SK-N-SH (cell line): ENCODE measurements at regions not wholly inside any gene's neighbourhood (a gene's known extent, or its start where the extent isn't known, plus 50 kb on each side); places are given as distances from the start of the nearest gene placed in this dataset.

Source experiments
- CTCF ChIA-PET: fragments of 300-600, 350-600 bp; formaldehyde crosslinking; extraction: SDS; loops from one replicate; lab custom pipeline; 2021; lab: Yijun Ruan, JAX
- POLR2A ChIA-PET: fragments of 350-600 bp; sonication (Branson Sonifier 250); formaldehyde crosslinking; extraction: SDS; loops from one replicate; lab custom pipeline; 2020; ENCODE audit warnings: antibody characterized with exemption, inconsistent platforms; lab: Yijun Ruan, JAX
- DNase-seq: peaks from one replicate; pipeline ENCODE4 v3.0.0; 2012
- H2AFZ ChIP-seq: fragments of 200-600 bp; sonication (generic); 2 replicates; pipeline ENCODE4 v1.8.1; 2016; ENCODE audit warnings: antibody characterized with exemption, mild to moderate bottlenecking, low read depth
- H3F3A ChIP-seq: fragments of 200-600 bp; sonication (generic); replicated peaks from 2 replicates; pipeline ENCODE3; 2016; ENCODE audit warnings: antibody characterized with exemption, mild to moderate bottlenecking; ENCODE audit not compliant: insufficient read depth
- H3K27ac ChIP-seq, 2 experiments: fragments of 200-500 bp in 1 of 2; fragments of 200-600 bp in 1 of 2; sonication (Bioruptor generic) in 1 of 2; sonication (generic), shearing (Covaris generic) in 1 of 2; 2 replicates each; pipeline versions ENCODE4 v1.5.1 to v1.6.1; 2014 to 2016; ENCODE audit warnings: low read depth in 2 of 2, inconsistent platforms in 1 of 2, low read length in 1 of 2, mild to moderate bottlenecking in 1 of 2, mixed read lengths in 1 of 2
- H3K27me3 ChIP-seq: fragments of 200-600 bp; sonication (generic), shearing (Covaris generic); 2 replicates; pipeline ENCODE4 v1.6.1; 2016; ENCODE audit warnings: mixed run types; ENCODE audit not compliant: insufficient read depth
- H3K36me3 ChIP-seq, 2 experiments: fragments of 200-500 bp in 1 of 2; fragments of 200-600 bp in 1 of 2; sonication (Bioruptor generic) in 1 of 2; sonication (generic) in 1 of 2; replicated peaks in 1 of 2; 2 replicates each; pipeline versions ENCODE3 to v1.5.1; 2014 to 2016; ENCODE audit warnings: low read length in 1 of 2, mild to moderate bottlenecking in 1 of 2; ENCODE audit not compliant: insufficient read depth in 2 of 2, control insufficient read depth in 1 of 2
- H3K4me1 ChIP-seq, 2 experiments: fragments of 200-500 bp in 1 of 2; fragments of 200-600 bp in 1 of 2; sonication (Bioruptor generic) in 1 of 2; sonication (generic), shearing (Covaris generic) in 1 of 2; 2 replicates each; pipeline versions ENCODE4 v1.5.1 to v1.6.1; 2014 to 2016; ENCODE audit warnings: low read depth in 1 of 2, low read length in 1 of 2, mixed run types in 1 of 2; ENCODE audit not compliant: insufficient read depth in 2 of 2, control insufficient read depth in 1 of 2
- H3K4me2 ChIP-seq: fragments of 200-600 bp; sonication (generic), shearing (Covaris generic); 2 replicates; pipeline ENCODE4 v1.6.1; 2017; ENCODE audit warnings: mixed run types
- H3K4me3 ChIP-seq, 2 experiments: fragments of 200-500 bp in 1 of 2; fragments of 200-600 bp in 1 of 2; sonication (Bioruptor generic) in 1 of 2; sonication (generic), shearing (Covaris generic) in 1 of 2; 2 replicates each; pipeline versions ENCODE4 v1.5.1 to v1.8.1; 2014 to 2016; ENCODE audit warnings: low read depth in 2 of 2, inconsistent platforms in 1 of 2, low read length in 1 of 2, mild to moderate bottlenecking in 1 of 2, mixed read lengths in 1 of 2, moderate library complexity in 1 of 2
- H3K79me2 ChIP-seq: fragments of 200-600 bp; sonication (generic); 2 replicates; pipeline ENCODE4 v1.8.1; 2017; ENCODE audit warnings: mild to moderate bottlenecking; ENCODE audit not compliant: insufficient read depth
- H3K9ac ChIP-seq: fragments of 200-600 bp; sonication (generic); 2 replicates; pipeline ENCODE4 v1.6.1; 2017; ENCODE audit warnings: mixed run types
- H3K9me2 ChIP-seq: fragments of 200-600 bp; sonication (generic); 2 replicates; pipeline ENCODE4 v1.6.1; 2017; ENCODE audit warnings: mixed run types
- H3K9me3 ChIP-seq: fragments of 200-600 bp; sonication (generic); 2 replicates; pipeline ENCODE4 v1.6.1; 2017; ENCODE audit warnings: mixed run types, mild to moderate bottlenecking, moderate library complexity
- H4K20me1 ChIP-seq: fragments of 200-600 bp; sonication (generic); 2 replicates; pipeline ENCODE4 v1.6.1; 2017; ENCODE audit warnings: mild to moderate bottlenecking, mixed run types; ENCODE audit not compliant: insufficient read depth
- ELF1 ChIP-seq: IDR thresholded peaks from 2 replicates; pipeline ENCODE4 v1.4.0; 2012
- FOSL2 ChIP-seq: IDR thresholded peaks from 2 replicates; pipeline ENCODE4 v1.4.0; 2012; ENCODE audit warnings: low read depth, mild to moderate bottlenecking, moderate library complexity, borderline replicate concordance
- FOXJ3 ChIP-seq: sonication (generic); formaldehyde crosslinking; IDR thresholded peaks from 2 replicates; pipeline ENCODE4 v1.5.1; 2020; ENCODE audit warnings: mild to moderate bottlenecking, missing genetic modification reagents
- IRF3 ChIP-seq: fragments of 150-350 bp; IDR thresholded peaks from 2 replicates; pipeline ENCODE4 v1.6.1; 2016; ENCODE audit warnings: mild to moderate bottlenecking, low read depth, low read length
- MEF2A ChIP-seq: IDR thresholded peaks from 2 replicates; pipeline ENCODE4 v1.4.0; 2012; ENCODE audit warnings: low read depth, borderline replicate concordance
- NFIC ChIP-seq: IDR thresholded peaks from 2 replicates; pipeline ENCODE4 v1.4.0; 2012; ENCODE audit warnings: borderline replicate concordance
- RCOR1 ChIP-seq: fragments of 150-350 bp; IDR thresholded peaks from 2 replicates; pipeline ENCODE4 v1.6.1; 2017; ENCODE audit warnings: antibody characterized with exemption, low read length
- RXRA ChIP-seq: IDR thresholded peaks from 2 replicates; pipeline ENCODE4 v1.4.0; 2012; ENCODE audit warnings: low read depth, mild to moderate bottlenecking, borderline replicate concordance
- SIN3A ChIP-seq: IDR thresholded peaks from 2 replicates; pipeline ENCODE4 v1.6.1; 2012; ENCODE audit warnings: low read depth, mild to moderate bottlenecking, low read length, moderate library complexity, borderline replicate concordance
- SMC3 ChIP-seq: IDR thresholded peaks from 2 replicates; pipeline ENCODE4 v1.6.1; 2012; ENCODE audit warnings: low read depth, low read length, improper control_type of control experiment
- ZBTB33 ChIP-seq: IDR thresholded peaks from 2 replicates; pipeline ENCODE4 v1.4.0; 2012; ENCODE audit warnings: low read depth, borderline replicate concordance
- whole genome bisulfite sequencing: methylation state at CpG from one replicate; pipeline ENCODE4 v1.1.6; 2017; ENCODE audit warnings: low lambda C conversion rate; 5-methylcytosine and 5-hydroxymethylcytosine counted together

- no peak for TF ChIP-seq FOXJ3
- TF ChIP-seq ELF1: no peak
- CTCF ChIA-PET: interaction anchor here (0.7 kb wide), 1 partner anchor 115 kb away, joined by 3 read pairs; no protein-coding TSS in a partner anchor
- H3K36me3 ChIP-seq: no peaks in the 10 kb centered on the region
Observed at GRCh38 chr5:164824671-164825070, 1319.3 kb downstream of the MAT2B start.

GRCh38 chr5:164832516-164832915, 1327.1 kb downstream of the MAT2B start:
- Histone ChIP-seq H3K27me3 (no peaks in the 10 kb centered on the region), H3K9ac (no peak overlapping the region), H2AFZ (no peak overlapping the region), H3K36me3 (no peaks in the 10 kb centered on the region), H3K9me2 (no peaks in the 10 kb centered on the region), H3K4me1 (peaks cover 0 to 5% of the 10 kb centered on the region in 2 experiments; a peak in 1 of 4 replicates), H4K20me1 (no peaks in the 10 kb centered on the region), H3F3A (no peaks in the 10 kb centered on the region), H3K9me3 (no peaks in the 10 kb centered on the region), H3K27ac (no peak overlapping the region), H3K4me2 (no peak overlapping the region), H3K4me3 (no peak overlapping the region), H3K79me2 (no peaks in the 10 kb centered on the region)
- no peak for TF ChIP-seq MEF2A
- TF ChIP-seq SIN3A: no peak
- no peak for TF ChIP-seq RCOR1
- TF ChIP-seq ZBTB33: no peak
- no peak for TF ChIP-seq FOXJ3
- no peak for TF ChIP-seq NFIC
- no peak for TF ChIP-seq FOSL2
- TF ChIP-seq SMC3: no peak
- TF ChIP-seq ELF1: no peak
- no peak for TF ChIP-seq IRF3
- no peak for TF ChIP-seq RXRA
- ChIA-PET POLR2A (no interaction called here), CTCF (no interaction called here)
- peak; percentile 7 for DNase-seq
- 39% methylated on average over 6 of the region's 6 CpGs for WGBS

More at GRCh38 chr5:164824671-164825070, 1319.3 kb downstream of the MAT2B start:
- H3K79me2 ChIP-seq: no peaks in the 10 kb centered on the region
- H3F3A ChIP-seq: no peaks in the 10 kb centered on the region
- 40% methylated on average over 6 of the region's 6 CpGs for WGBS
- no peak overlapping the region for H3K4me2 ChIP-seq
- H3K27ac ChIP-seq: no peak overlapping the region
- H3K9me2 ChIP-seq: no peaks in the 10 kb centered on the region
- no peaks in the 10 kb centered on the region for H3K27me3 ChIP-seq
- no peak overlapping the region for H3K9ac ChIP-seq
- H3K4me3 ChIP-seq: no peak overlapping the region
- no peak overlapping the region for H2AFZ ChIP-seq
- H3K9me3 ChIP-seq: no peaks in the 10 kb centered on the region
- no peaks in the 10 kb centered on the region for H3K4me1 ChIP-seq
- H4K20me1 ChIP-seq: no peaks in the 10 kb centered on the region
- DNase-seq: no peak
- POLR2A ChIA-PET: no interaction called here
